NCI-H748 (cell line): ENCODE measurements at regions not wholly inside any gene's neighbourhood (a gene's known extent, or its start where the extent isn't known, plus 50 kb on each side); places are given as distances from the start of the nearest gene placed in this dataset.
A peak's percentile ranks its signal among the peaks of the same experiment; 100 is the strongest.
"Not testable (repeated sequence)": the region's sequence is repeated elsewhere in the genome, so short reads cannot be mapped to it uniquely, and the experiment has no call there.

Experiments
- DNase-seq: peaks from one replicate; lab custom pipeline; 2025; ENCODE audit not compliant: unreplicated experiment; lab: John Stamatoyannopoulos, UW

DNA sequence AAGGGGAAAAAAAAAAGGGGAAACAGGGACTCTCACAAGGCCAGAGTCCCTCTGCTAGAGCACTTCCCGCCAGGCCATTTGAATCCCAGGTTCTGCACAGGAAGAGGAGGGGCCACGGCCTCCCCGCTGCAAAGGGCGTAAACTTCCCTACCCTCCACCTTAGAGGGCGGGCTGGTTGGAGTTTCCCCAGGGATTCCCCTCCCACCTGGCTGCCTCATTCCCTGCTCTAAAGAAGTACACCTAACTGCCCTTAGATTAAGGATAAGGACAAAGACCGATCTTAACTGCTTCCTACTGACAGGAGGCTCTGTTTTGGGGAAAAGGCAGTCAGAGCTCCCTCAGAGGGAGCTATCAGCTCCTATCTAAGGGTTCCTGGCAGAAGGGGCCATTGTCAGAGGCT is 102.0 kb upstream of the ARMC3 start:
- no peak for DNase-seq

DNA sequence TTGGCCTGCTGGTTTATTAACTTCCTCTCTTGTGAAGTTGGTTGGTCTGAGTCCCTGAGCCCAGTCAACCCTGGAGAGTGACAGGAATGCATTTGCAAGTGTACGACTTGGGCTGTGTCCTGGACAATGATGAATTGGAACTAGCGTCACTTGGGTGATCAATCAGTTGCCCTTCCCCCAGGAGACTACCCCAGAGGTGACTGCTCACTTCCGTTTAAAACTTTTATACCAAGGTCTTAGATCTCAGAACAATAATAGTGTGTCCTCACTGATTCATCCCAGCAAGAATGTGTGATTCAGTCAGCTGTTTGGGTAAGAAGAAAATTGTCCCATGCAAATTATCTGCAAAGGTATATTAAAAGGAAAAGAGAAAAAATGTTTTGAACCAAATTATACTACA is 102.9 kb upstream of the ARMC3 start:
- DNase-seq, result no peak

DNA sequence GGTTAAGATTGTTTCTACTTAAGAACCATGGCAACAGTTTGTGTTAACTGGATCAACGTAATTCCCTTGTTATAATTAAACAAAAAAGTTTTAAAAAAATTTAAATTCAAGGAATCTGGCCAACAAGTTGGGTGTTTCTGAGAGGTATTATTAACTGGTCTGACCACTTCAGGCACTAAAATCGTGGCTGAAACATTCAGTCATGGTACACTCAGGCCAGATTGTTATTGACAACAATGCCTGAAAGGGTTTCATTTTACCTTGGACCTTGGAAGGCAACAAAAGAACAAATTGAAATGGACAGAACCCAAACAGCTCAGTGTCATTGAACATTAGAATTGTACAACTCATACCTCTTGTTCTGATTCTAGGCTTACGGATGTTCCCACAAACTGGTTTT is 103.3 kb upstream of the ARMC3 start:
- peak; percentile 3 for DNase-seq

DNA sequence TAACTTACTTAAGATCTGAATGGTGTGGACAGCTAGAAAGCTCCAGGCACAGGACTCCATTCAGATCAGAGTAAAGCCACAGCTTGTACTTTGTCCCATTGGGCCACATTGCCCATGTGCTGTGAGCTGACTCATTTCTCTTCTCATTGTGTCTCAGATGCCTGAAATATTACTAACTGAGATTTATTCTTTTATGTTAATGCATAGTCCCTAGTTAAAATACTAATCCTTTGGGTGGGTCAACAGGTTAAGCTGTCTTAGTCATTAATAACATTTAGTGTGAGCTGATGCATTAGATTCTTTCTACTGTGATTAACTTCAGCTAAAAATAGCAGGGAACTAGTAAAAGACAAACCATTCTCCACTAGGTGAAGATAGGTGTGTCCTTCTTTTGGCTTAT is 104.7 kb upstream of the ARMC3 start:
- DNase-seq, result no peak

DNA sequence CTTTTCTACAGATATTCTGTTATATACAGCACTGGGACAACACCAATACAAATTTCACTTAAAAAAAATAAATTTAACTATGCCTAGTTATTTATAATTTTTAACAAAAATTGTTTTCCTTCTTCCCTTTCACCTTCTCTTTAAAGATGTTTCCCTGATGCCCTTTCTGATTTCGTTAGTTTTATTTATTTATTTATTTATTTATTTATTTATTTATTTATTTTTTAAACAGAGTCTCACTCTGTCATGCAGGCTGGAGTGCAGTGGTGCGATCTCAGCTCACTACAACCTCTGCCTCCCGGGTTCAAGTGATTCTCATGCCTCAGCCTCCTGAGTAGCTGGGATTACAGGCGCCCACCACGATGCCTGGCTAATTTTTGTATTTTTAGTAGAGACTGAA is 105.9 kb upstream of the ARMC3 start:
- not testable (repeated sequence) for DNase-seq

DNA sequence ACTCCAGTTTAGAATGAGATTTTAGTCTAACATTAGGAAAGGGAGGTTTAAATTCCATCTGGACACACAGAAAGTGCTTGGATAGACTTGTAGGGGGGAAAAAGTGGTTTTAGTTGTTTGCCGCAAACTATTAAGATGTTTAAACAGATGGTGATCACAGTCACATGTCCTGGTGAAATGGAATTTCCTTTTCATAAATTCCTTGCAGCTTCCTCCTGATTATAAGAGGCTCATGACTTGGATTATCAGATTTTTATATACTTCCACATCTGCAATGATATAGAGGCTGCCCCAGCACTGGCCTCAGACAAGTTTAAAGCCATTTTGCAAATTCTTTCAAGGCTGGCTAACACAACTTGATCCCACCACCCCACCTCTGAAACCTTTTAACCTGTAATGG is 106.4 kb upstream of the ARMC3 start:
- no peak for DNase-seq

DNA sequence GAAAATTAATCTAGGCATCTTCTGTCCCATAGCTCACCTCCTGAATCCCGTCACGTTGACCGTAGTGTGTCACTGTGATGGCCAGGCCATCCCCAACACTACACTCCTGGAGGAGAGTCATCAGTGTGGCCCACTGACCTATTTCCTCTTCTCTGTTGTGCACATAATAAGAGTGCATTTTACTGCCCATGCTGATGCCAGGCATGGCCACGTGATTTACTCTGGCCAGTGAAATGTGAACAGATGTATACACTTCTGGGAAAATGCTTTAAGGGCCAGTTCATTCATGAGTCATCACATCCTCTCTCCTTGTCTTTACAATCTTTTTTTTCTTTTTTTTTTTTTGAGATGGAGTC is 101.9 kb upstream of the PIP4K2A start:
- DNase-seq, result no peak

DNA sequence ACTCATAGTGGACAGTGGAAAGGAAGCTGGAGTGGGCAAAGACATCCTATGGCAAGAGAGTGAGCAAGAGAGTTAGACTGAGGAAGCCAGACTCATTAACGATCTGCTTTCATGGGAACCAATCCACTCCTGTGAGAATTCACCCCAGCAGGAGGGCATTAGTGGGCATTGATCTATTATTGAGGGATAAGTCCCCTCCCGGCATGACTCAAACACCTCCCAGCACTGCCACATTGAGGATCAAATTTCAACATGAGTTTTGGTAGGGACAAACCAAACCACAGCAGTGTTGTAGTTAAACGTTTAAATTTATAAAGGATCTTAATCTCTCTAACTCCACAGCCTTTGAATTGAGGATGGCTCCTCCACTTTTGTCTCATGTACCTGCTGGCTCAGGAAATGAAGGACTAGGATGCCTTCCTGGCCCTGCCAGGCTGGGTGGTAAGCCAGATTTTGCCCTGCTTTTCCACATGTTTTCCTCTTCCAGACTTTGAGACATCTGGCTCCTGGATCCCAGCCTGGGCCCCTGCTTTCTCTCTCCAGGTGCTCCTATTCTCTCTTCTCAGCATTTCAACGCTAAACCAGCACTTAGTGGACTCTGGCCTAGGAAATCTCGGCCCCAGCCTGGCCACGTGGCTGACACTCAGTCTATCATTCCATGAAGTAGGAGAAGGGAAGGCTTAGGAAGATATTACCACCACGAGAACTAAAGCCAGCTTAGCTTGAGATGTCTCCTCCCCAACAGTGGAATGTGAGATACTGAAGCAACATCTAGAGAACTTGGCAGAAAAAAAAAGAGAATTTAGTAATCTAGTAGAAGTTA is 96.5 kb upstream of the PIP4K2A start:
- peak; percentile 51 for DNase-seq

DNA sequence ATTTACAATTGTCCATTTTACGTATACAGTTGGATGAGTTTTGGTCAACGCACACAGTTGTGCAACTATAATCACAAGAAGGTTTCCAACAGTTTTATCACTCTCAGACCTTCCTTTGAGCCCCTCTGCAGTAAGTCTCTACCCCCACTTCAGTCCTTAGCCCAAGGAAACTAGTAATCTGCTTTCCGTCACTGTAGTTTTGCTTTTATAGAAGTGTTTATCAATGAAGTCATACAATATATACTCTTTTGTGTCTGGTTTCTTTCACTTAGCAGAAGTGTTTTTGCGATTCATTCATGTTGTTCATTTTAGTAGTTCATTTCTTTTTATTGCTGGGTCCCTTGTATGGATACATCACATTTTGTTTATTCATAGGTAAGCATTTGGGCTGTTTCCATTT is 92.9 kb upstream of the PIP4K2A start:
- DNase-seq, result no peak

DNA sequence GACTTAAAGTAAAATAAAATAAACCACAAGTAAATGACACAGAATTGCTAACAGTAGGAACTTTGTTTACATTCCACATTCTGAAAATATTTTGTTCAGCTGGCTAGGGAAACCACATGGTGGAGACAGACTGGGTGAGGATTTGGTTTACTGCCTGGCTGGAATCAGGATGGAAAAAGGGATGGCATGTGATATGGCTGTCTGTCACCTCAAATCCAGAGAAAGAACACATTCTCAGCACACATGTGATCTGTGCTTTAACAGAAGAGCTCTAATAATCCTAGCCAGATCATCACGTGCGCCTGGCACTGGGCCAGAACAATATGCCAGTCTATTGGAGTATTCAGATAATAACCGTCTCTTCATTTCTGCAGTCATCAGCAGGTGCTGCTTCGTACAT is 90.9 kb upstream of the PIP4K2A start:
- DNase-seq, result peak; percentile 96

DNA sequence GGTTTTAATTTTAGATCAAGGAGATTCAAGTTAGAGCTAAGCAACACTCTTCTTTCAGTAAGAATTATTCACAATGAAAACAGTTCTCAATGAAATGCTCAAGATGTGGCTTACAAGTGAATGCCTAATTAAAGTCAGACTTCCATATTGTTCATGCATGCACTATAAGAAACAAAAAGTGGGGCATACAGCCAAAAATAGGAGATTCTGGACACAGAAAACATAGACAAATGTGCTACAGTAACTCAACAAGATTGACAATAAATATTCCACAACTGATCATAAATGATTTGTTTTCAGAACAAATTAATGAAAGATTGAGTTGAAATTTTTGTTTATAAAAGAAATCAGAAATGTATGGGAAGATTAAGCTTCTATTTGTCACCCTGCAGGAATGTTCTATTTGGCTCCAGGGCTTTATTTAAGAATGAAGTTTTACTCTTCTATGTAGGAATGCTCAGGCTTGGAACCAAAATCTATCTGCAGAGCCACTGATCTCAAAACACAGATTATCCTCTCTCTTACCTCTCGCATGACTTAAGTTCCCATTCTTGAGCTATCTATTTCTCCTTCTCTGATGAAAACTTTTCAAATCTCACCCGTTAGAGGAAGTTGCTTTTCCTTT is 89.0 kb upstream of the PIP4K2A start:
- DNase-seq, result no peak

DNA sequence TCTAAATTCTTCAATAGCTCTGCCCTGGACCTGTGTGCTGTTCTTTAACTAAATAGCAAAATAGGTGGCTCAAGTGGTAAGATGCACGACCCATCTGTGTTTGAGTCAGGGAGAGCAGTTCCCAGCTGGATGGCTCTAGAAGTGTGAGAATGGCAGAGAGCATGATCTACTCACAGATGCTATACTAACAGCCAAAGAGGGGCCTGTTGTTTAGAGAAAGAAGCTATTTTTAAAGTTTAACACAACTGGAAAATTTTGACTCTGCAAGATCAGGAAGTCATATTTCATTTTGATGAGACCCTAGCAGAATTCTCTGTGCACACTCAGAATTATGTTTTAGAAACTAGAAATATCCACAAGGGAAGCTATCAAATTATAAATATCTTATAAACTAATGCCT is 87.4 kb upstream of the PIP4K2A start:
- DNase-seq, result no peak

DNA sequence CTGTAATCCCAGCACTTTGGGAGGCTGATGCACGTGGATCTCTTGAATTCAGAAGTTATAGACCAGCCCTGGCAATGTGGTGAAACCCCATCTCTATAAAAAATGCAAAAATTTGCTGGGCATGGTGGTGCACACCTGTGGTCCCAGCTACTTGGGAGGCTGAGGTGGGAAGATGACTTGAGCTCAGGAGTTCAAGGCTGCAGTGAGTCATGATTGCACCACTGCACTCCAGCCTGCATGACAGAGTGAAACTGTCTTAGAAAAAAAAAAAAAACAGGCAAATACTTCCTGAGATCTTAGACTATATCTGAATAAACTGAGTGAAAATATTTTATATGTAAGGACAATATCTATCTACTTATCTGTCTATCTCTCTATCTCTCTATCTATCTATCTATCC is 83.4 kb upstream of the PIP4K2A start:
- not testable (repeated sequence) for DNase-seq

DNA sequence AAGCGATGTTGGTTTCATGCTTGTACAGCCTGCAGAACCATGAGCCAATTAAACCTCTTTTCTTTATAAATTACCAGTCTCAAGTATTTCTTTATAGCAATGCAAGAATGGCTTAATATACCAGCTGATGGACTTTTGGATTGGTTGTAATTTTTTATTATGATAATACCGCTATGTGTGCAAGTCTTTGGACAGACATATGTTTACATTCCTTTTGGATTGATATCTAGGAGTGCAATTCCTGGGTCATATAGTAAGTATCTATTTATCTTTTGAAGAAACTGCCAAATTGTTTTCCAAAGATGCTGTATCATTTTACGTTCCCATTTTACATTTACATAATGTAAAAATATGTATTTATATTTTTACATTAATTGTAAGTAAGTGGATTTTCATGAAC is 81.2 kb upstream of the PIP4K2A start:
- DNase-seq, result no peak

DNA sequence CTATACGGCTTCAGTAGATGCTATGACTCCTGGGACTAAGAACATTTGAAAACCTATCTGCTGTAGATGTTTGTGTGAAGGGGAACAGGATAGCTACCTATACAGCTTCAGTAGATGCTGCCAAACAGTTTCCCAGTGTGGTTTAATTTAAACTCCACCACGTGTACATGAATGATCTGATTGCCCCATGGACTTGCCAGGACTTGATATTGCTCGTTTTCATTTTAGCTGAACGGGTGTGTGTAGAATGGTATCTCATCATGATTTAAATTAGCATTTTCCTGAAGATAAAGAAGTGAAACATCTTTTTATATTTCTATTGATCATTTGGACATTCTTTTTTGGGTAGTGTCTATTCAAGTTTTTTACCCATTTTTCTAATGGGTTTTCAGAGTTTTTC is 77.8 kb upstream of the PIP4K2A start:
- DNase-seq, result no peak

DNA sequence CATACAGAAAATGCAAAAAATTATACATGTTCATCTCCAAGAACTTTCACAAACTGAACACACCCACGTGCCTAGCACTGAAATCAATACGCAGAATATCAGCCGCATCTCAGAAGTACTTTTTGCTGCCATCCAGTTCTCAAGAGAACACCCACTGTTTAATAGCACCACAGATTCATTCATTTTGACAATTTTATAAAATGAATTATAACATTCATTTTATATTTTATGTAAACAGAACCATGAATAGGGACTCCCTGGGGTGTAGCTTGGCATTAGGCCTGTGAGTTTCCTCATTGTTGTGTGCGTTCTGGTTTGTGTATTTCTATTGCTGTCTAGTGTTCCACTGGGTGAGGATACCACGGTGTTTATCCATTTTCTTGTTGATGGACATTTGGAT is 77.3 kb upstream of the PIP4K2A start:
- peak; percentile 16 for DNase-seq

DNA sequence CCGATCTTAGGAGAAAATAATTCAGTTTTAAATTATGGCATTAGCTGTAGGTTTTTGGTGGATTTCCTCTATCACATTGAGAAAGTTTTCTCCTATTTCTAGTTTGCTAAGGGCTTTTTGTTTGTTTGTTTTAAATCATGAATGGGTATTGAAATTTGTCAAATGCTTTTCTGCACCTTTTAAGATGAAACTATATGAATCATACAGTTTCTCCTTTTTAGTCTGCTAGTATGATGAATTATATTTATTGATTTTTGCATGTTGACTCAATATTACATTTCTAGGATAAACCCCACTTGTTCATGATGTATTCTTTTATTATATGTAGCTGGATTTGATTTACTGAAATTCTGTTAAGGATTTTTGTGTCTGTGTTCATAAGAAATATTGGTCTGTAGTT is 70.3 kb upstream of the PIP4K2A start:
- no peak for DNase-seq

DNA sequence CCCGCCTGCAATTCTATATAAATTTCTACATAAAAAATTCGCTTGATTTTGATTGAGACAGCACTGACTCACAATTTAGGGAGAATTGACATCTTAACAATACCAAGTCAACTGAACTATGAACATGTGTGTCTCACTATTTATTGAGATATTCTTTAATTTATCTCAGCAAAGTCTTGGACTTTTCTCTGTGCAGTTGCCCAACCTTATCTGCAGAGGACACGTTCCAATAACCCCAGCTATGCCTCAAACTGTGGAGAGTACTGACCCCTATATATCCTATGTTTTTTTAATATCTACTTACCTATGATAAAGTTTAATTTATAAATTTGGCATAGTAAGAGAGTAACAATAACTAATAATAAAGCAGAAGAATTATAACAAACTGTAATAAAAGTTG is 69.4 kb upstream of the PIP4K2A start:
- DNase-seq, result no peak

DNA sequence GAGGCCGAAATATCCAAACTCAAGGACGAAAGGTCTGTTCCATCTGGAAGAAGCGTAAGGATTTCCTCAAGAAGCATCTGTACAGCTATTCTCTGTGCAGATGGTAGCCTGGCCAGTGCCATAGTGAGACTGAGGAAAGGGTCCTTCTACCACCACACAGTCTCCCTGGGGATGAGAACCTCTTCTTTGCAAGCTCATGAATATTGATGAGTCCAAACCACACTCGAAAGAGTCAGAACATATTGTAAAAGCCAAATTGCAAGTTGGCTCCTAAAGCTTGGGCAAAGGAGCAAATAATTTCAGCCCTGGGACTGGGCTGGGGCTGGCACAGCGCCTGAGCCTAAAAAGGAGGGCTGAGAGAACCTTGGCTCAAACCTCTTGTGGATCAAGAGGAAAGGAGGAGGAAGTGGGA is 66.1 kb upstream of the PIP4K2A start:
- no peak for DNase-seq

DNA sequence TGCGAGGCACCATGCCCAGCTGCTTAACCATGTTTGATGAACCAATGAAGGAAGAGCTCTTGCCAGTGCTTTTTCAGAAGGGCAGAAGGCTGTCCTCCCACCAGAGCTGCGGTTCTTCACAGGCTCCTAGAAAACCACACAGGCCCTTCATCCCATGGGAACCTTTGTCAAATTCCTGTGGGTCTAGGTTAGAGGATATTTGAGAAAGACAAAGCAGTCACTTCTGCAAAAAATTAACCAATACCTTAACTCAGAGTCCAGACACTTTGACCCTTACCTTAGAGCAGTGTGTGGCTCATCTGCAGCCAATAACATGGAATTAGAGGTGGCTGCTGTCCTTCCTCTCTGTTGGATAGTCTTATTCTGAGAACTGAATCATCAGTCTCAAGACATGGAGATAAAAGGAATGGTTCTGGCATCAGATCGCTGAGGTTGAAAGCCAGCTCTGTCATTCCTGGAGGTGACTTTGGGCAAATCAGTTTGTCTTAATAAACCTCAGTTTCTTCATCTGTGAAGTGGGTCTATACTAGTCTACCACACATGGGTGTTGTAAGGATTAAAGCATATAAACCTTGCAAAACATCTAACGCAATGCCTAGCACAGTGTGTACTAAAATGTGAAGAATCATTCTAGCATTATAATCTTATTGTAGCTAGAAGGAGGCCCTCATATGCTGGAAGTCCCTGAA is 65.1 kb upstream of the PIP4K2A start:
- no peak for DNase-seq

DNA sequence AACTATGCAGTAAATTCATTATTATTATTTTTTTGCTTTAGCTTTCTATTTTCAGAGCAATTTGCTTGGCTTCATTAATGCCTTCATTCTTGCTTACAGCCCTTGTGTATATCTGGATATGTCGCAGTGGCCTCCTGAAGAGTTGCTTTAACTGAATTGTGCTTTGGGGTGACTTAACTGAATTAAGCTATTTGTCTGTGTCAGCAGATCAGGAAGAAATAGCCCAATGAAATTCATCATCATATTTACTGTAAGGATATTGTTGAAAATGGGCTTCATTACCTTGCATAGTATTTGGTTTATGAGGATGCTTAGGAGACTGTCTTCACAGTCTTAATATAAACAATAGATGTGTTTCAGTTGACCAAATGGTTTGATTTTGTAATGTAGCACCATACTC is 59.7 kb upstream of the PIP4K2A start:
- no peak for DNase-seq

DNA sequence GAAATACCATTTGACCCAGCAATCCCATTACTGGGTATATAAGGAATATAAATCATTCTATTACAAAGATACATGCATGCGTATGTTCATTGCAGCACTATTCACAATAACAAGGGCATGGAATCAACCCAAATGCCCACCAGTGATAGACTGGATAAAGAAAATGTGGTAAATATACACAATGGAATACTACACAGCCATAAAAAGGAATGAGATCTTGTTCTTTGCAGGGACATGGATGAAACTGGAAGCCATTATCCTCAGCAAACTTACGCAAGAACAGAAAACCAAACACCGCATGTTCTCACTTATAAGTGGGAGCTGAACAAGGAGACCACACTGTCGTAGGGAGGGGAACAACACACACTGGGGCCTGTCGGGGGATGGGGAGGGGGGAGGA is 57.3 kb upstream of the PIP4K2A start:
- not testable (repeated sequence) for DNase-seq
